Mesendoderm (in vitro differentiated cells): ENCODE measurements at regions not wholly inside any gene's neighbourhood (a gene's known extent, or its start where the extent isn't known, plus 50 kb on each side); places are given as distances from the start of the nearest gene placed in this dataset.
"Not testable (repeated sequence)": the region's sequence is repeated elsewhere in the genome, so short reads cannot be mapped to it uniquely, and the experiment has no call there.

Experiments
- DNase-seq: peaks from one replicate; pipeline ENCODE4 v3.0.0; 2013
- H2AK5ac ChIP-seq: 2 replicates; pipeline ENCODE4 v1.6.1; 2013; ENCODE audit warnings: low read length, inconsistent platforms
- H2BK120ac ChIP-seq: 2 replicates; pipeline ENCODE4 v1.6.1; 2013; ENCODE audit warnings: low read depth, mild to moderate bottlenecking, low read length, moderate library complexity, mixed read lengths
- H2BK15ac ChIP-seq: replicated peaks from 2 replicates; pipeline ENCODE4 v1.6.1; 2013; ENCODE audit warnings: low read depth, mild to moderate bottlenecking, moderate library complexity
- H2BK5ac ChIP-seq: 2 replicates; pipeline ENCODE4 v1.6.1; 2013; ENCODE audit warnings: low read length, inconsistent platforms
- H3K18ac ChIP-seq: 2 replicates; pipeline ENCODE4 v1.6.1; 2013; ENCODE audit warnings: mild to moderate bottlenecking, low read length, mixed read lengths
- H3K23ac ChIP-seq: one replicate; pipeline ENCODE4 v1.6.1; 2013; ENCODE audit warnings: low read length
- H3K27ac ChIP-seq: 2 replicates; pipeline ENCODE4 v1.5.1; 2013; ENCODE audit warnings: low read depth, mild to moderate bottlenecking, inconsistent platforms, low read length, moderate library complexity
- H3K27me3 ChIP-seq: 2 replicates; pipeline ENCODE4 v1.6.1; 2013; ENCODE audit warnings: low read length, control low read depth, mild to moderate bottlenecking, inconsistent platforms; ENCODE audit not compliant: insufficient read depth, poor library complexity
- H3K36me3 ChIP-seq: 2 replicates; pipeline ENCODE4 v1.6.1; 2013; ENCODE audit warnings: low read length, inconsistent platforms; ENCODE audit not compliant: control insufficient read depth, insufficient read depth
- H3K4ac ChIP-seq: one replicate; pipeline ENCODE4 v1.6.1; 2013; ENCODE audit warnings: low read depth, mild to moderate bottlenecking, low read length, moderate library complexity
- H3K4me1 ChIP-seq: 2 replicates; pipeline ENCODE4 v1.6.1; 2013; ENCODE audit warnings: low read depth, low read length, inconsistent platforms; ENCODE audit not compliant: control insufficient read depth
- H3K4me2 ChIP-seq: 2 replicates; pipeline ENCODE4 v1.6.1; 2013; ENCODE audit warnings: low read length
- H3K4me3 ChIP-seq: 2 replicates; pipeline ENCODE4 v1.5.1; 2013; ENCODE audit warnings: mild to moderate bottlenecking, low read length
- H3K56ac ChIP-seq: one replicate; pipeline ENCODE4 v1.6.1; 2013; ENCODE audit warnings: low read length
- H3K79me1 ChIP-seq: 2 replicates; pipeline ENCODE4 v1.6.1; 2013; ENCODE audit warnings: low read length, inconsistent platforms
- H3K79me2 ChIP-seq: 2 replicates; pipeline ENCODE4 v1.6.1; 2013; ENCODE audit warnings: mild to moderate bottlenecking, low read length; ENCODE audit not compliant: control insufficient read depth, insufficient read depth
- H3K9ac ChIP-seq: 2 replicates; pipeline ENCODE4 v1.6.1; 2013; ENCODE audit warnings: low read length, inconsistent platforms
- H4K5ac ChIP-seq: one replicate; pipeline ENCODE4 v1.6.1; 2013; ENCODE audit warnings: low read length
- H4K8ac ChIP-seq: one replicate; pipeline ENCODE4 v1.6.1; 2013; ENCODE audit warnings: low read depth, mild to moderate bottlenecking, control low read depth, low read length, moderate library complexity
- WGBS: extraction: QIAGEN DNeasy Blood & Tissue Kit; methylation state at CpG from one replicate; pipeline ENCODE4 v1.1.7; 2013; ENCODE audit warnings: low lambda C conversion rate, missing lambda C conversion rate; ENCODE audit not compliant: insufficient coverage; ENCODE audit errors: extremely low coverage; 5-methylcytosine and 5-hydroxymethylcytosine counted together

GRCh38 chr3:8438507-8439079 is 63.0 kb upstream of the LMCD1 start:
- Histone ChIP-seq H3K4ac (no peak overlapping the region), H3K27me3 (no peaks in the 10 kb centered on the region), H3K56ac (no peak overlapping the region), H3K36me3 (no peaks in the 10 kb centered on the region), H4K8ac (no peak overlapping the region), H2BK5ac (no peak overlapping the region), H3K79me2 (no peaks in the 10 kb centered on the region), H3K4me1 (no peaks in the 10 kb centered on the region), H3K27ac (no peak overlapping the region), H3K23ac (no peak overlapping the region), H3K4me2 (no peak overlapping the region), H4K5ac (no peak overlapping the region), H3K79me1 (no peaks in the 10 kb centered on the region), H3K9ac (no peak overlapping the region), H3K4me3 (no peak overlapping the region), H2AK5ac (no peak overlapping the region), H2BK120ac (no peak overlapping the region), H3K18ac (no peak overlapping the region), H2BK15ac (no peak overlapping the region)
- DNase-seq = no peak
- WGBS = no CpG with 5 or more reads among the region's 7 CpGs

- not testable (repeated sequence) for H3K79me2 ChIP-seq, H3K4me2 ChIP-seq, H2BK120ac ChIP-seq, H2BK15ac ChIP-seq, H3K36me3 ChIP-seq, H3K4me1 ChIP-seq, H2BK5ac ChIP-seq, H2AK5ac ChIP-seq, H3K27ac ChIP-seq, H3K18ac ChIP-seq, DNase-seq, H3K9ac ChIP-seq, H3K4me3 ChIP-seq, H3K56ac ChIP-seq, H4K8ac ChIP-seq, H3K4ac ChIP-seq, H4K5ac ChIP-seq, H3K27me3 ChIP-seq, H3K23ac ChIP-seq, H3K79me1 ChIP-seq
- no CpG with 5 or more reads among the region's 30 CpGs for WGBS
Observed at GRCh38 chr3:8440142-8440541, 61.5 kb upstream of the LMCD1 start.

- no peak overlapping the region for H3K9ac ChIP-seq
- H3K4ac ChIP-seq = no peak overlapping the region
- H3K27me3 ChIP-seq = no peaks in the 10 kb centered on the region
Observed at GRCh38 chr3:8441969-8442559, 59.6 kb upstream of the LMCD1 start.

GRCh38 chr3:8442993-8443650 is 58.5 kb upstream of the LMCD1 start:
- H2BK120ac ChIP-seq = no peak overlapping the region
- H3K4me1 ChIP-seq = peaks cover 2% of the 10 kb centered on the region
- H3K27ac ChIP-seq = no peak overlapping the region
- no peaks in the 10 kb centered on the region for H3K79me2 ChIP-seq
- no peaks in the 10 kb centered on the region for H3K36me3 ChIP-seq
- no peak overlapping the region for H4K5ac ChIP-seq
- no peak overlapping the region for H4K8ac ChIP-seq
- peak; percentile 13 for DNase-seq
- H3K27me3 ChIP-seq = no peaks in the 10 kb centered on the region
- no peak overlapping the region for H2AK5ac ChIP-seq
- no peak overlapping the region for H3K4ac ChIP-seq
- no peaks in the 10 kb centered on the region for H3K79me1 ChIP-seq
- no peak overlapping the region for H3K18ac ChIP-seq
- no CpG with 5 or more reads among the region's 4 CpGs for WGBS
- no peak overlapping the region for H3K4me2 ChIP-seq
- no peak overlapping the region for H2BK15ac ChIP-seq
- no peak overlapping the region for H3K4me3 ChIP-seq
- no peak overlapping the region for H3K9ac ChIP-seq
- no peak overlapping the region for H3K56ac ChIP-seq
- no peak overlapping the region for H2BK5ac ChIP-seq
- H3K23ac ChIP-seq = no peak overlapping the region

More at GRCh38 chr3:8441969-8442559, 59.6 kb upstream of the LMCD1 start:
- Histone ChIP-seq H3K4me1 (peaks cover 2% of the 10 kb centered on the region), H3K56ac (no peak overlapping the region), H3K27ac (no peak overlapping the region), H2AK5ac (no peak overlapping the region), H2BK5ac (no peak overlapping the region), H3K23ac (no peak overlapping the region), H3K4me2 (no peak overlapping the region), H4K5ac (no peak overlapping the region), H3K36me3 (no peaks in the 10 kb centered on the region), H4K8ac (no peak overlapping the region), H3K79me1 (no peaks in the 10 kb centered on the region), H3K4me3 (no peak overlapping the region), H3K79me2 (no peaks in the 10 kb centered on the region), H2BK15ac (no peak overlapping the region), H2BK120ac (no peak overlapping the region), H3K18ac (no peak overlapping the region)
- DNase-seq = peak; percentile 96
- no CpG with 5 or more reads among the region's 8 CpGs for WGBS

GRCh38 chr3:8443829-8444791 is 57.5 kb upstream of the LMCD1 start:
- peaks cover 2% of the 10 kb centered on the region for H3K4me1 ChIP-seq
- H3K4ac ChIP-seq = no peak overlapping the region
- H3K9ac ChIP-seq = no peak overlapping the region
- no peak overlapping the region for H2AK5ac ChIP-seq
- no peak overlapping the region for H4K8ac ChIP-seq
- peak; percentile 96 for DNase-seq
- H3K4me2 ChIP-seq = no peak overlapping the region
- no CpG with 5 or more reads among the region's 15 CpGs for WGBS
- no peak overlapping the region for H3K18ac ChIP-seq
- no peak overlapping the region for H3K4me3 ChIP-seq
- H2BK5ac ChIP-seq = no peak overlapping the region
- H4K5ac ChIP-seq = no peak overlapping the region
- no peak overlapping the region for H3K27ac ChIP-seq
- H3K36me3 ChIP-seq = no peaks in the 10 kb centered on the region
- no peak overlapping the region for H3K23ac ChIP-seq
- H2BK120ac ChIP-seq = no peak overlapping the region
- H3K56ac ChIP-seq = peak overlapping the region; percentile 22
- no peaks in the 10 kb centered on the region for H3K79me2 ChIP-seq
- no peak overlapping the region for H2BK15ac ChIP-seq
- H3K79me1 ChIP-seq = no peaks in the 10 kb centered on the region
- H3K27me3 ChIP-seq = no peaks in the 10 kb centered on the region
